ENCODE measurements at regions not wholly inside any gene's neighbourhood (a gene's known extent, or its start where the extent isn't known, plus 50 kb on each side); places are given as distances from the start of the nearest gene placed in this dataset.

DNA sequence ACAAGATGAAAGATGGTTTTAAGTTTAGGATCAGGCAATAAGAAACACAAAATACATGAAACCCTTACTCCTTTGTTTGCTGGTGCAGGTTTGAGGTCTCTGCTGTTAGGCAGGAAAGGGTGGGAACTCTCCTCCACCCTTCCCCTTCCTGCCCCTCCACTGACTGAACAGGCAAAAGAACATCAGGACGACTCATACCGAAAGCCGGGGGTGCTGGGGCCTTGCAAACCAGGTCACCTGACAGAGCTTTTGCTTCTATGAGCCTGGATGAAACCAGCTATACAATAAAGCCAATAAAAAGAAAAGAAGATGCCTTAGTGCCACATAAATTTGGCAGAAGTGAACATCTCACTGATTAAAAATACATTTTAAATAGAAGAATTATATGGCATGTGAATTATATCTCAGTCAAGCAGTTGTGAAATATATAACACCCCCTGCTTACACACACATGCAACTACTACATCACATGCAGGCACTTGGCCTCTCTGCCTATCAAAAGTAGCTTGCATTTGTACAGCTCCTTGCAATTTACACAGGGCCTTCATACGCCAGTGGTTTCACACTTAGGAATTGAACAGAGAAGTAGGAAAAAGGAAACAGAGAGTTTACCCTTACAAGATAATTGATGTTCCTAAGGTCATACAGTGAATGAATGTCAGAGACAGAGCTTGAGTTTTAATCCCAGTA lies 215.1 kb upstream of the TRIB2 start:
- Histone ChIP-seq H3K4me1 (ENCODE audit: insufficient read depth, low read length) (peaks cover 59% of the 10 kb centered on the region), H3K9me3 (ENCODE audit: insufficient read depth, low read length, severe bottlenecking) (no peaks in the 10 kb centered on the region), H3K79me2 (ENCODE audit: insufficient read depth, low read length) (no peaks in the 10 kb centered on the region), H4K20me1 (ENCODE audit: insufficient read depth, low read length) (no peaks in the 10 kb centered on the region), H3K27ac (ENCODE audit: low read length) (peak overlapping the region; percentile 54), H3K27me3 (ENCODE audit: insufficient read depth, low read length, poor library complexity) (no peaks in the 10 kb centered on the region), H3K9ac (ENCODE audit: low read depth, low read length) (peak overlapping the region; percentile 30), H3K4me2 (ENCODE audit: insufficient read depth, low read length) (peak overlapping the region; percentile 48), H2AFZ (ENCODE audit: low read depth, low read length) (peak overlapping the region; percentile 38), H3K4me3 (ENCODE audit: low read depth in 1 of 2, low read length in 2 of 2) (no peak overlapping the region; a peak in 1 of 4 replicates), H3K36me3 (ENCODE audit: insufficient read depth, low read length) (no peaks in the 10 kb centered on the region)
- DNase-seq, result peak; percentile 80
- peak; percentile 92 for ATAC-seq (ENCODE audit: insufficient read depth, low read depth)
- TF ChIP-seq, protein P1, sequence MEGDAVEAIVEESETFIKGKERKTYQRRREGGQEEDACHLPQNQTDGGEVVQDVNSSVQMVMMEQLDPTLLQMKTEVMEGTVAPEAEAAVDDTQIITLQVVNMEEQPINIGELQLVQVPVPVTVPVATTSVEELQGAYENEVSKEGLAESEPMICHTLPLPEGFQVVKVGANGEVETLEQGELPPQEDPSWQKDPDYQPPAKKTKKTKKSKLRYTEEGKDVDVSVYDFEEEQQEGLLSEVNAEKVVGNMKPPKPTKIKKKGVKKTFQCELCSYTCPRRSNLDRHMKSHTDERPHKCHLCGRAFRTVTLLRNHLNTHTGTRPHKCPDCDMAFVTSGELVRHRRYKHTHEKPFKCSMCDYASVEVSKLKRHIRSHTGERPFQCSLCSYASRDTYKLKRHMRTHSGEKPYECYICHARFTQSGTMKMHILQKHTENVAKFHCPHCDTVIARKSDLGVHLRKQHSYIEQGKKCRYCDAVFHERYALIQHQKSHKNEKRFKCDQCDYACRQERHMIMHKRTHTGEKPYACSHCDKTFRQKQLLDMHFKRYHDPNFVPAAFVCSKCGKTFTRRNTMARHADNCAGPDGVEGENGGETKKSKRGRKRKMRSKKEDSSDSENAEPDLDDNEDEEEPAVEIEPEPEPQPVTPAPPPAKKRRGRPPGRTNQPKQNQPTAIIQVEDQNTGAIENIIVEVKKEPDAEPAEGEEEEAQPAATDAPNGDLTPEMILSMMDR (IDR thresholded peaks at IDR 0.05; ENCODE audit: borderline replicate concordance, extremely low read depth, low read length, poor library complexity, severe bottlenecking), result no peak
- TF ChIP-seq EZH2 (IDR thresholded peaks at IDR 0.05; ENCODE audit: borderline replicate concordance, low read depth, low read length, severe bottlenecking), result no peak

DNA sequence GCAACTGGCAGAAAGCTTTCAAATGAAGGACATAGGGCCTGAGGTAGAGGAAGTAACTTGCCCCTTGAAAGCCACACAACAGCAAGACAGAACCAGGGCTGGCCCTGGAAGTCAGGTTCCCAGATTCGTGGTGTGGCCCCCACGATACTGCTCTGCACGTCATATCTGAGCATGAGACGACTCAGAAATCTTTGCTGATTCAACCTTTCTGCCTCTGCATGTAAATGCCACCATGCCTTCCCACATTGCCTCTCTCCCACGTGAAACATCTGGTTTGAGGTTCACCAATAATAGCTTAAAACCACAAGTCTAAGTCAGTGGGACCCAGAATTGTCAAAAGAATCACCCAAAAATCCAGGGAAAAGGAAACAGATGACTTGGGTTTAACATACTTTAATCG lies 214.0 kb upstream of the TRIB2 start:
- H3K9me3 ChIP-seq (ENCODE audit: insufficient read depth, low read length, severe bottlenecking), result no peaks in the 10 kb centered on the region
- H3K79me2 ChIP-seq (ENCODE audit: insufficient read depth, low read length), result no peaks in the 10 kb centered on the region
- H3K27ac ChIP-seq (ENCODE audit: low read length), result peak overlapping the region; percentile 50; the same call in 1 of the 2 replicates
- no peaks in the 10 kb centered on the region for H4K20me1 ChIP-seq (ENCODE audit: insufficient read depth, low read length)
- peaks cover 64% of the 10 kb centered on the region for H3K4me1 ChIP-seq (ENCODE audit: insufficient read depth, low read length)
- H2AFZ ChIP-seq (ENCODE audit: low read depth, low read length), result no peak overlapping the region
- TF ChIP-seq, protein P1 (IDR thresholded peaks at IDR 0.05; ENCODE audit: borderline replicate concordance, extremely low read depth, low read length, poor library complexity, severe bottlenecking), result no peak
- TF ChIP-seq EZH2 (IDR thresholded peaks at IDR 0.05; ENCODE audit: borderline replicate concordance, low read depth, low read length, severe bottlenecking), result no peak
- H3K9ac ChIP-seq (ENCODE audit: low read depth, low read length), result no peak overlapping the region
- no peak overlapping the region for H3K4me2 ChIP-seq (ENCODE audit: insufficient read depth, low read length)
- no peaks in the 10 kb centered on the region for H3K36me3 ChIP-seq (ENCODE audit: insufficient read depth, low read length)
- H3K4me3 ChIP-seq (ENCODE audit: low read depth in 1 of 2, low read length in 2 of 2), result no peak overlapping the region
- no peaks in the 10 kb centered on the region for H3K27me3 ChIP-seq (ENCODE audit: insufficient read depth, low read length, poor library complexity)
- peak; percentile 67 for DNase-seq
- ATAC-seq (ENCODE audit: insufficient read depth, low read depth), result peak; percentile 55

DNA sequence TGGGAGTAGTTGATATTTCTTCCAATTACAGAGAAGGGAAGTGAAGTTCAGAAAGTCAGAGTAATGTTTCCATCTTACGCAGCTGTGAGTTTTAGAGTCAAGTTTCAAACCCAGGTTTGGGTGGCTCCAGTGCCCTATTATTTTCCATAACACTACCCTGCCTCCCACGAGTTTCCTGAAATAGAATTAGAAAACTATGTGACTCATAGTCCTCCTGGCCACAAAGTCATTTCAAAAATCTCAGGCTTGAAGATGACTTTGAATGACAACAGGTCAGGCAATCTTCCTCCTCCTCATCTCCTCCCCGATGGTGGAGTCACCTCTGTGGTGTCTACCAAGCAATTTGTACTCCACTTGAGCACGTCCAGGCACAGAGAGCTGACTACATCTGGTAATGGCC lies 212.3 kb upstream of the TRIB2 start:
- H3K4me3 ChIP-seq (ENCODE audit: low read depth in 1 of 2, low read length in 2 of 2), result no peak overlapping the region
- no peaks in the 10 kb centered on the region for H3K27me3 ChIP-seq (ENCODE audit: insufficient read depth, low read length, poor library complexity)
- H4K20me1 ChIP-seq (ENCODE audit: insufficient read depth, low read length), result no peaks in the 10 kb centered on the region
- H3K79me2 ChIP-seq (ENCODE audit: insufficient read depth, low read length), result no peaks in the 10 kb centered on the region
- no peak overlapping the region for H3K27ac ChIP-seq (ENCODE audit: low read length)
- H2AFZ ChIP-seq (ENCODE audit: low read depth, low read length), result no peak overlapping the region
- no peaks in the 10 kb centered on the region for H3K36me3 ChIP-seq (ENCODE audit: insufficient read depth, low read length)
- H3K9me3 ChIP-seq (ENCODE audit: insufficient read depth, low read length, severe bottlenecking), result no peaks in the 10 kb centered on the region
- no peak overlapping the region for H3K9ac ChIP-seq (ENCODE audit: low read depth, low read length)
- DNase-seq, result no peak
- peaks cover 58% of the 10 kb centered on the region for H3K4me1 ChIP-seq (ENCODE audit: insufficient read depth, low read length)
- no peak for ATAC-seq (ENCODE audit: insufficient read depth, low read depth)
- H3K4me2 ChIP-seq (ENCODE audit: insufficient read depth, low read length), result no peak overlapping the region
- no peak for TF ChIP-seq EZH2 (IDR thresholded peaks at IDR 0.05; ENCODE audit: borderline replicate concordance, low read depth, low read length, severe bottlenecking)
- TF ChIP-seq, protein P1 (IDR thresholded peaks at IDR 0.05; ENCODE audit: borderline replicate concordance, extremely low read depth, low read length, poor library complexity, severe bottlenecking), result no peak
